Skeletal muscle cell (primary cell): ENCODE measurements at regions not wholly inside any gene's neighbourhood (a gene's known extent, or its start where the extent isn't known, plus 50 kb on each side); places are given as distances from the start of the nearest gene placed in this dataset.

ENCODE experiments used
- DNase-seq: peaks from one replicate; pipeline ENCODE4 v3.0.0-alpha.2; 2010; ENCODE audit warnings: low read depth
- H3K4me3 ChIP-seq: 2 replicates; pipeline ENCODE4 v1.5.1; 2011; ENCODE audit warnings: low read depth, mild to moderate bottlenecking, control low read depth, low read length, moderate library complexity

DNA sequence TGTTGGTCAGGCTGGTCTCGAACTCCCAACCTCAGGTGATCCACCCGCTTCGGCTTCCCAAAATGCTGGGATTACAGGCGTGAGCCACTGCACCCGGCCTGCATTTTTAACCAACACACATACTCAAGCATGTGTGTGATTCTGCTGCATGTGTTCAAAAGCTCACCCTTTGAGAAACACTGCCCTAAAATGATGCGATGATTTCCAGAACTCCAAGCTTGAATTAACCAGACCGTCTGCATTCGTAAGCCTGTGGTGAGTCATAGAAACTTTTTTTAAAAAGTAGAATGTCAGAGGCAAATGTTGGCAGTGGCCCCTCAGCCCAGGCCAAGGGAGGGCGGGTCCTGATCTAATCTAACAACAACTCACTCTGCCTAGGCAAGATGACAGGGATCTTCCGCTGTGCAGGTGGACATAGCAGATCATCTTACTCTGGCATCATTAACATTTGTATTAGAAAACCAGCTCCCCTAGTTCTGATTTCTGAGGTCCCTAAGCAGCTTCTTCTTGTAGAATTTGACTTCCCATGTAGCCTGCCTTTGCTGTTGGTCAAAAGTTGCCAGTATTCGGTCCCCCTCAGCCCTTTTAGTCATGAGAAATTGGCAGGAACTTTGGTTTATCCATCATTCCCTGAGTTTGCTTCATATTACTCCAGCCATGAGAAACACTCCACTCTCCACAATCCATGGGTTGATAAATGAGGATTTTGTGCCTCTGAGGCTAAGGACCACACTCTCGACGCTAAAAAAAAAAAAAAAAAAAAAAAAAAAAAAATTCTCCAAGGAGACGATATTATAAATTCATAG, 190.4 kb downstream of the SKIDA1 start:
- no peak overlapping the region for H3K4me3 ChIP-seq
- peak; percentile 77 for DNase-seq

GRCh38 chr10:21330628-21331020, 194.9 kb downstream of the SKIDA1 start:
- no peak overlapping the region for H3K4me3 ChIP-seq
- no peak for DNase-seq

DNA sequence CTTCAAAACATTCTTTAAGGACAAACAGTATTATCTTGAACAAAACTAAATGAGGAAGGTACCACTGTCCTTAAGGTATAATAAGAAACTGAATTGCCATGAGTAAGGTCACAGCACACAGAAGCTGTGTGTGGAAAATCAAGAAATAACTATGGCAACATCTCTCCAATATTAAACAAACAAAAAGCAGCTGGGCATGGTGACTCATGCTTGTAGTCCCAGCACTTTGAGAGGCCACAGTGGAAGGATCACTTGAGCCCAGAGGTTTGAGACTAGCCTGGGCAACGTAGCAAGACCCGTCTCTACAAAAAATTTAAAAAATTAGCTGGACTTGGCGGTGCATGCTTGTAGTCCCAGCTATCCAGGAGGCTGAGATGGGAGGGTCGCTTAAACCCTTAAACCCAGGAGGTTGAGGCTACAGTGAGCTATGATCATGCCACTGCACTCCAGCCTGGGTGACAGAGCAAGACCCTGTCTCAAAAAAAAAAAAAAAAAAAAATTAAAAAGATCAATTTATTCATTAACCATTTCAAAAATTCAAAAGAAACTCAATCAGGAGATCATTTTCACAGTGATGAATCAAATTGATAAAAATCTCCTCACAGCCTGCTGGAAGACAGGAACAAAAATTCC, 195.4 kb downstream of the SKIDA1 start:
- DNase-seq: no peak
- H3K4me3 ChIP-seq: no peak overlapping the region

GRCh38 chr10:21327289-21327993, 198.0 kb downstream of the SKIDA1 start:
- no peak for DNase-seq
- no peak overlapping the region for H3K4me3 ChIP-seq

DNA sequence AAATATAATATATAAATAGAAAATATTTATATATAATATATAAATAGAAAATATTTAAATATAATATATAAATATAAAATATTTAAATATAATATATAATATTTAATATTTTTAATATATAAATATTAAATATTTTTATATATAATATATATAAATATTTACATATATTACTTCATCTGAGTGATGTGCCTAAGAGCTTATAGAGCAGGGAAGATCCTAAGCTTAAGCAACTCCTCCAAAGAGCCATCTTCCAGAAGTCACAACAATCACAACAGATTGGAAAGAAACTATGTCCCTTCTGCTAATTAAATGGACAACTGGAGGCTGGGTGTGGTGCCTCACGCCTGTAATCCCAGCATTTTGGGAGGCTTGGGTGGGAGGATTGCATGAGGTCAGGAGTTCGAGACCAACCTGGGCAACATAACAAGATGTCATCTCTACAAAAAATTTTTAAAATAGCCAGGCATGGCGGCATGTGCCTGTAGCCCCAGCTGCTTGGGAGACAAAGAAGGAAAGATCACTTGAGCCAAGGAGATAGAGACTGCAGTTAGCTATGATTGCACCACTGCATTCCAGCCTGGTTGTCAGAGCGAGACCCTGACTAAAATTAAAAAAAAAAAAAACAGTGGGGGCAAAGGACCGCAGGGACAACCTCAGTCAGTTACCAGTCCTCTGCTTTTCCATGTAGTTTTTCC, 198.7 kb downstream of the SKIDA1 start:
- H3K4me3 ChIP-seq: no peak overlapping the region
- no peak for DNase-seq

DNA sequence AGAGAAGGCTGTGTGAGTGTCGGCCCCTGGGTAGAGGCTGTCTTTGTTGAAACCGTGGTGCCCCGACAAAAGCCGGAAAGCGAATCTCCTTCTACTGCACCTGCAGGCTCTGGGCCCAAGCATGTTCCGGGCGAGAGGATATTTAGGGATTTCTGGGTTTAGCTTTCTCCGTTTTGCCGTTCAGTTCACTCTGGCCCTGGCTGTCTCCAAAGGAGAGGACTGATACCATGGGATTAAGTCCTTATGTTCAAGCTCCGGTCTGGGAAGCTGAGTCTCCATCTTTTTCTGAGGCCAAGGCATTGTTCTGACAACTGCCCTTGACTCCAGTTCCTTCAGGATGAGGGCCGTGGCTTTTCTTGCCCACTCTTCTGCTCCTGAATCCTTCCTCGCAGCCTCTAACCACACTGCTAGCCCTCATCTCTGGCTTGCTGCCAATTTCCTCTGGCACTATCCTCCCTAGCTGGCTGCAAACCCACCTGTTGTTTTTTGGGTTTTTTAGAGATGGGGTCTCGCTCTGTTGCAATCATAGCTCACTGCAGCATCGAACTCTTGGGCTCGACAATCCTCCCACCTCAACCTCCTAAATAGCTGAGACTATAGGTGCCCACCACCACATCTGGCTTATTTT, 206.8 kb downstream of the SKIDA1 start:
- H3K4me3 ChIP-seq: no peak overlapping the region
- no peak for DNase-seq

DNA sequence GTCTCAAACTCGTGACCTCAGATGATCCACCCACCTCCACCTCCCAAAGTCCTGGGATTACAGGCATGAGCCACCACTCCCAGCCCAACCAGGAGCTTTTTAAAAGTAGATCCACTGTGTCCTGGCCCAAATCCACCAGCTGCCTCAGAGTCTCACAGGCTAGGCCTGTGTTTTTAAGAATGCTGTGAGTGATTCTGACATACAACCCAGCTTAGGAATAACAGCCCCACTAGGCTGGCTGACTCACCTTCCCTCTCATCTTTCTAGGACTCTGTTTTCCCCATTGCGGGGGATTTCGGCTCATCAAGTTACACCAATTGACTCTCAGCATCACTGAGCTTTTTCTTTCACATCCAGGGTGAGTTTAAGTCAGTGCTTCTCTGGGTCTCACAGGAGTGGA, 207.6 kb downstream of the SKIDA1 start:
- peak; percentile 82 for DNase-seq
- H3K4me3 ChIP-seq: no peak overlapping the region

GRCh38 chr10:21315645-21316220, 209.7 kb downstream of the SKIDA1 start:
- no peak overlapping the region for H3K4me3 ChIP-seq
- DNase-seq: peak; percentile 81

GRCh38 chr10:21314906-21315644, 210.4 kb downstream of the SKIDA1 start:
- no peak for DNase-seq
- no peak overlapping the region for H3K4me3 ChIP-seq

DNA sequence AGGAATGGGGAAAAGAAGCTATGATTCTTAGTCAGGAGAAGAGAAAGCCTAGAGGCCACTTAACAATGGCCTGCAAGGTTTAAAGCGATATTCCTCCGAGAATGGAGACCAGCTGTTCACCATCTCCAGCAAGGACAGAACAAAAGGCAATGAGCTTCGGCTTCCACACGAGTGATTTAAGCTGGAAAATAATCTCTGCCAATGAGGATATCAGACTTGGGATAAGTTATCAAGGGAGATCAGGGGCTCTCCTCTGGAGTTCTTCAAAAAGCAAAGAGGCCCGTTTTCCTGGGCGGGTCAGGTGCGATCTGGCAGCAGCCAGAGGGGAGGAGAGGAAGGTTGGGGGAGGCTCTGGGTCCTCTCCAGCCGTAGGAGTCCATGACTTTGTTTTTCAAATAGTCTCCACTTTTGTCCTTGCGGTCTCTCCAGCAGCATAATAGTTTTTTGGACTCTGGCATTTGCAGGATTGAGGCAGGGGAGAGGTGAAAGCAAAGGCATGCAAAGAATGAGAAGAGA, 211.3 kb downstream of the SKIDA1 start:
- no peak overlapping the region for H3K4me3 ChIP-seq
- no peak for DNase-seq

GRCh38 chr10:21313691-21314090, 211.8 kb downstream of the SKIDA1 start:
- no peak for DNase-seq
- no peak overlapping the region for H3K4me3 ChIP-seq

DNA sequence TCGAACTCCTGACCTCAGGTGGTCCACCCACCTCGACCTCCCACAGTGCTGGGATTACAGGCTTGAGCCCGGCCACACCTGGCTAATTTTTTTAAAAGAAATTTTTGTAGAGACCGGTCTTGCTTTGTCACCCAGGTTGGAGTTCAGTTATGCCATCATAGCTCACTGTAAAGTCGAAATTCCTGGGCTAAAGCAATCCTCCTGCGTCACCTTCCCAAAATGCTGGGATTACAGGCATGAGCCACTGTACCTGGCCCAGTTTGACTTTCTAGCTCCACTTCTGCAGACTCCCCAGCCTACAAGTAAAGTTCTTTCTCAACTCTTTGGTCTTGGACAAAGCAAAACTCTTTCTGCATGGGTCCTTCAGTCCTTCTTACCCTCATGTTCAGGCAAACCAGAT, 214.1 kb downstream of the SKIDA1 start:
- no peak overlapping the region for H3K4me3 ChIP-seq
- no peak for DNase-seq

DNA sequence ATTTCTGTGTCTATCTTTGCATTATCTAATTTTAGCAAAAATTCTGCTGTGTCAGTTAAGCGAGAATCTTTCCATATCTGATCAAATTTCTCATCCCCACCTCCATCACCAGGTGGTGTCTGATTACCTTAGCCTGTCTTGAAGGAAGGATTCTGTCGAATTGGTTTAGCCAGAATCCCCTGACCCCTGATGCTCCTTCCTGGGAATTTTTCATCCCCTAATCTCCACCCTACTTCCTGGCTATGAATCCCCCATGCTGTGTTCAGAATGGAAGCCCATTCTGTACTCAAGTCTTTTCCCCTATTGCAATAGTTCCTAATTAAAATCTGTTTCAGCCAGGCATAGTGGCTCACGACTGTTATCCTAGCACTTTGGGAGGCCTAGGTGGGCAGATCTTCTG, 216.1 kb downstream of the SKIDA1 start:
- no peak for DNase-seq
- H3K4me3 ChIP-seq: no peak overlapping the region

DNA sequence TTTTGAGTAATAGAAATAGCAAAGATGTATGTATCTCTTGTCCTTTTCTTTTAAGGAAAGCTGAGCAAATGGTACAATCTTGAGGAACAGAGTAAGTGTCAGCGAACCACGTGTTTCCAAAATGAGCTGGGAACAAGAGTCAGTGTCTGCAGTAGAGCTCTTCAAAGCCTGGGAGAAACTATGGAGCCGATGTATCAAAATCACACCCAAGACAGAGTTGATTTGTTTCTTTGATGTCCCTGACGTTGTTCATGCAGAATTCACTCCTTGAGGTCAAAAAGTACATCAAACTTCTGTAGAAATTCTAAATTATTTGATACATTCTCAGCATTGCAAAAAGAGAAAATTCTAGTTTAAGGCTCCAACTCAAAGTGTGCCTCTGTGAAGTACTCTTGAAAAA, 216.5 kb downstream of the SKIDA1 start:
- H3K4me3 ChIP-seq: no peak overlapping the region
- DNase-seq: no peak

- DNase-seq: no peak
- H3K4me3 ChIP-seq: no peak overlapping the region
Observed at GRCh38 chr10:21308018-21308417, 217.5 kb downstream of the SKIDA1 start.

GRCh38 chr10:21304608-21305007, 220.9 kb downstream of the SKIDA1 start:
- no peak overlapping the region for H3K4me3 ChIP-seq
- DNase-seq: no peak

GRCh38 chr10:21304198-21304597, 221.3 kb downstream of the SKIDA1 start:
- no peak overlapping the region for H3K4me3 ChIP-seq
- DNase-seq: no peak

DNA sequence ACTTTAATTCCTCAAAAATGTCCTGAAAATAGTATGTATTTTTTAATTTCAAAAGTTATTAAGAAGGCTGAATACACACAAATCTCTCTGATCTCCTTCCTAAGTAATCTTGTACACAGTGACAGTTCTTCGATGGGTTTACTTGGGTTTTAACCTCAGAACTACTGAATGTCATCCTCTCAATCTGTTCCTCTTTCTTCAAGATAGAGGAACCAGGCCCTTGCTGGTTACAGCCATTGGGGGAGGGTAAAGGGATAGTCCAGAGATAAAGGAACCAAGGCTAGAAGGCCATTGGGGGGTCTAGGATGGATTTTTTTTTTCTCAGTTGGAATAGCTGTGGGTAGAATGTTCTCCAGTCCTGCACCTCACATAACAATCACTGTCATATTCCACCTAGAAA, 224.9 kb downstream of the SKIDA1 start:
- no peak overlapping the region for H3K4me3 ChIP-seq
- DNase-seq: no peak
